ENCODE measurements at regions not wholly inside any gene's neighbourhood (a gene's known extent, or its start where the extent isn't known, plus 50 kb on each side); places are given as distances from the start of the nearest gene placed in this dataset.

DNA sequence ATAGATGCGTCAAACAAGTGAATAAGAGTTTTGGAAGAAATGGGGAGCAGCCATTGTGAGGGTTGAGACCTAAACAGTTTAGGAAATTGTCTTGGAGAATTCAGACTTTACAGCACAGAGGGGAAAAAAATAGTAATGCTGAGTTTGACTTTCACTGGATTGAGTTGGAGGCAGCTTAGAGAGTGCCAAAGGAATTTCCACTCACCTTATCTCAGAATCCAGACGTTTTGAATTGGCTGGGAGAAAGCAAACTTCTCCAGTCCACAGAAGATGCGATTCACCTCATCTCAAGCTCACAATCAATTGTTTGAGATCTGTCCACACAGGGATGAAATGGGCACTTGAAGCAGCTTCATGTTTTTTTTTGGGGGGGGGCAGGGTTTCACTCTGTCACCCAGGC is 663.5 kb upstream of the SALL1 start:
- TF ChIP-seq, protein P1, sequence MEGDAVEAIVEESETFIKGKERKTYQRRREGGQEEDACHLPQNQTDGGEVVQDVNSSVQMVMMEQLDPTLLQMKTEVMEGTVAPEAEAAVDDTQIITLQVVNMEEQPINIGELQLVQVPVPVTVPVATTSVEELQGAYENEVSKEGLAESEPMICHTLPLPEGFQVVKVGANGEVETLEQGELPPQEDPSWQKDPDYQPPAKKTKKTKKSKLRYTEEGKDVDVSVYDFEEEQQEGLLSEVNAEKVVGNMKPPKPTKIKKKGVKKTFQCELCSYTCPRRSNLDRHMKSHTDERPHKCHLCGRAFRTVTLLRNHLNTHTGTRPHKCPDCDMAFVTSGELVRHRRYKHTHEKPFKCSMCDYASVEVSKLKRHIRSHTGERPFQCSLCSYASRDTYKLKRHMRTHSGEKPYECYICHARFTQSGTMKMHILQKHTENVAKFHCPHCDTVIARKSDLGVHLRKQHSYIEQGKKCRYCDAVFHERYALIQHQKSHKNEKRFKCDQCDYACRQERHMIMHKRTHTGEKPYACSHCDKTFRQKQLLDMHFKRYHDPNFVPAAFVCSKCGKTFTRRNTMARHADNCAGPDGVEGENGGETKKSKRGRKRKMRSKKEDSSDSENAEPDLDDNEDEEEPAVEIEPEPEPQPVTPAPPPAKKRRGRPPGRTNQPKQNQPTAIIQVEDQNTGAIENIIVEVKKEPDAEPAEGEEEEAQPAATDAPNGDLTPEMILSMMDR (IDR thresholded peaks at IDR 0.05; ENCODE audit: extremely low read depth in 1 of 2, insufficient read depth in 1 of 2, low read depth in 1 of 2, low read length in 2 of 2), result no peak
- TF ChIP-seq EZH2 (IDR thresholded peaks at IDR 0.05; ENCODE audit: borderline replicate concordance, low read depth, low read length, severe bottlenecking) (no peak), POLR2A (IDR thresholded peaks at IDR 0.05; ENCODE audit: low read depth, low read length) (no peak)
- TF ChIP-seq, protein P2, sequence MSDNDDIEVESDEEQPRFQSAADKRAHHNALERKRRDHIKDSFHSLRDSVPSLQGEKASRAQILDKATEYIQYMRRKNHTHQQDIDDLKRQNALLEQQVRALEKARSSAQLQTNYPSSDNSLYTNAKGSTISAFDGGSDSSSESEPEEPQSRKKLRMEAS (IDR thresholded peaks at IDR 0.05; ENCODE audit: insufficient read depth, insufficient read length), result no peak

Data from endothelial cell of umbilical vein (primary cell).